ENCODE measurements at regions not wholly inside any gene's neighbourhood (a gene's known extent, or its start where the extent isn't known, plus 50 kb on each side); places are given as distances from the start of the nearest gene placed in this dataset.

GRCh38 chr12:131617596-131618302 is 93.1 kb upstream of the SFSWAP start:
- TF ChIP-seq POLR2A (IDR thresholded peaks at IDR 0.05) (no peak), CTCF (IDR thresholded peaks at IDR 0.05) (no peak)

Measured in esophagus squamous epithelium (tissue), 4 donors.